OCI-LY1 (cell line): ENCODE measurements at regions not wholly inside any gene's neighbourhood (a gene's known extent, or its start where the extent isn't known, plus 50 kb on each side); places are given as distances from the start of the nearest gene placed in this dataset.

ENCODE experiments used
- EZH2 ChIP-seq: fragments of 200-600 bp; sonication (generic), shearing (Covaris generic); IDR thresholded peaks from 2 replicates; pipeline ENCODE4 v1.8.0; 2017; ENCODE audit warnings: borderline replicate concordance, mixed run types, mild to moderate bottlenecking, antibody characterized with exemption, low read length, moderate library complexity, mixed read lengths
- TF ChIP-seq, protein P1 (sequence below): fragments of 200-600 bp; sonication (generic), shearing (Covaris generic); IDR thresholded peaks from 2 replicates; pipeline ENCODE4 v1.5.1; 2017; ENCODE audit warnings: mild to moderate bottlenecking, antibody characterized with exemption, low read length, moderate library complexity, mixed read lengths

GRCh38 chr1:29984862-29985605, 738.4 kb downstream of the MATN1 start:
- TF ChIP-seq, protein P1, sequence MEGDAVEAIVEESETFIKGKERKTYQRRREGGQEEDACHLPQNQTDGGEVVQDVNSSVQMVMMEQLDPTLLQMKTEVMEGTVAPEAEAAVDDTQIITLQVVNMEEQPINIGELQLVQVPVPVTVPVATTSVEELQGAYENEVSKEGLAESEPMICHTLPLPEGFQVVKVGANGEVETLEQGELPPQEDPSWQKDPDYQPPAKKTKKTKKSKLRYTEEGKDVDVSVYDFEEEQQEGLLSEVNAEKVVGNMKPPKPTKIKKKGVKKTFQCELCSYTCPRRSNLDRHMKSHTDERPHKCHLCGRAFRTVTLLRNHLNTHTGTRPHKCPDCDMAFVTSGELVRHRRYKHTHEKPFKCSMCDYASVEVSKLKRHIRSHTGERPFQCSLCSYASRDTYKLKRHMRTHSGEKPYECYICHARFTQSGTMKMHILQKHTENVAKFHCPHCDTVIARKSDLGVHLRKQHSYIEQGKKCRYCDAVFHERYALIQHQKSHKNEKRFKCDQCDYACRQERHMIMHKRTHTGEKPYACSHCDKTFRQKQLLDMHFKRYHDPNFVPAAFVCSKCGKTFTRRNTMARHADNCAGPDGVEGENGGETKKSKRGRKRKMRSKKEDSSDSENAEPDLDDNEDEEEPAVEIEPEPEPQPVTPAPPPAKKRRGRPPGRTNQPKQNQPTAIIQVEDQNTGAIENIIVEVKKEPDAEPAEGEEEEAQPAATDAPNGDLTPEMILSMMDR = no peak
- TF ChIP-seq EZH2 = no peak
